Endothelial cell of umbilical vein (primary cell): ENCODE measurements at regions not wholly inside any gene's neighbourhood (a gene's known extent, or its start where the extent isn't known, plus 50 kb on each side); places are given as distances from the start of the nearest gene placed in this dataset.

ENCODE experiments used
- BruUV-seq: library from RNA; stranded (reverse); fragments of 400-500 nt; replicated peaks from 2 replicates; lab custom pipeline; 2021; lab: Mats Ljungman, UMichigan
- CTCF ChIA-PET: fragments of 300-600, 350-600 bp; sonication (Branson Sonifier 250); formaldehyde crosslinking; loops from one replicate; lab custom pipeline; 2021; ENCODE audit warnings: antibody characterized with exemption, inconsistent platforms; lab: Charles Lee
- POLR2A ChIA-PET: fragments of 300-600, 350-600 bp; sonication (Branson Sonifier 250); formaldehyde crosslinking; loops from one replicate; lab custom pipeline; 2021; ENCODE audit warnings: antibody characterized with exemption, inconsistent platforms; lab: Charles Lee
- DNase-seq: peaks from one replicate; pipeline ENCODE4 v3.0.0-alpha.2; 2011; ENCODE audit warnings: low read depth, low spot score
- FAIRE-seq: peaks from 2 replicates; lab custom pipeline; 2011; peaks lifted over from hg19 to GRCh38; lab: Jason Lieb, UNC
- H2AFZ ChIP-seq: 2 replicates; pipeline ENCODE4 v1.6.0; 2012; ENCODE audit warnings: low read depth, low read length, control low read depth, inconsistent platforms
- H3K27ac ChIP-seq: 2 replicates; pipeline ENCODE4 v1.5.1; 2011; ENCODE audit warnings: low read depth, mild to moderate bottlenecking, control low read depth, low read length, moderate library complexity; ENCODE audit not compliant: insufficient read depth
- H3K27me3 ChIP-seq, 2 experiments: 2 replicates each; pipeline versions ENCODE4 v1.6.0 to v1.6.1; 2011; ENCODE audit warnings: low read length in 2 of 2, mixed read lengths in 1 of 2; ENCODE audit not compliant: control insufficient read depth in 2 of 2, insufficient read depth in 2 of 2
- H3K36me3 ChIP-seq, 2 experiments: 2 replicates in 1 of 2; 3 replicates in 1 of 2; pipeline ENCODE4 v1.5.1; 2011; ENCODE audit warnings: low read length in 2 of 2, mild to moderate bottlenecking in 1 of 2, moderate library complexity in 1 of 2; ENCODE audit not compliant: control insufficient read depth in 2 of 2, insufficient read depth in 2 of 2; ENCODE audit errors: extremely low read depth in 1 of 2
- H3K4me1 ChIP-seq: 3 replicates; pipeline ENCODE4 v1.5.1; 2011; ENCODE audit warnings: mild to moderate bottlenecking, low read length; ENCODE audit not compliant: control insufficient read depth, insufficient read depth; ENCODE audit errors: extremely low read depth
- H3K4me2 ChIP-seq: 2 replicates; pipeline ENCODE4 v1.6.1; 2011; ENCODE audit warnings: low read length, control low read depth, mixed read lengths; ENCODE audit not compliant: insufficient read depth
- H3K4me3 ChIP-seq, 3 experiments: fragments of 200-600 bp in 1 of 3; sonication (generic), shearing (Covaris generic) in 1 of 3; replicated peaks in 1 of 3; 2 replicates each; pipeline ENCODE4 v1.5.1; 2011 to 2016; ENCODE audit warnings: control low read depth in 3 of 3, low read length in 3 of 3, mild to moderate bottlenecking in 2 of 3, inconsistent platforms in 1 of 3, low read depth in 1 of 3, moderate library complexity in 1 of 3; ENCODE audit not compliant: insufficient read depth in 1 of 3
- H3K79me2 ChIP-seq: 2 replicates; pipeline ENCODE4 v1.6.0; 2012; ENCODE audit warnings: low read length, inconsistent platforms; ENCODE audit not compliant: control insufficient read depth, insufficient read depth
- H3K9ac ChIP-seq: replicated peaks from 2 replicates; pipeline ENCODE3; 2011; ENCODE audit warnings: low read length, control low read depth; ENCODE audit not compliant: insufficient read depth; ENCODE audit errors: extremely low read depth
- H3K9me1 ChIP-seq: replicated peaks from 3 replicates; pipeline ENCODE4 v1.6.0; 2011; ENCODE audit warnings: mild to moderate bottlenecking, low read length; ENCODE audit not compliant: control insufficient read depth, insufficient read depth; ENCODE audit errors: extremely low read depth
- H3K9me3 ChIP-seq: replicated peaks from 2 replicates; pipeline ENCODE4 v1.5.1; 2012; ENCODE audit warnings: low read length, inconsistent platforms; ENCODE audit not compliant: control insufficient read depth, insufficient read depth
- H4K20me1 ChIP-seq: replicated peaks from 2 replicates; pipeline ENCODE3; 2011; ENCODE audit warnings: mild to moderate bottlenecking, low read length; ENCODE audit not compliant: control insufficient read depth, insufficient read depth; ENCODE audit errors: extremely low read depth
- EZH2 ChIP-seq: IDR thresholded peaks from 2 replicates; pipeline ENCODE4 v1.6.1; 2012; ENCODE audit warnings: borderline replicate concordance, low read depth, mild to moderate bottlenecking, moderate library complexity, low read length, inconsistent platforms; ENCODE audit not compliant: severe bottlenecking
- FOS ChIP-seq: IDR thresholded peaks from 2 replicates; pipeline ENCODE4 v1.6.1; 2011; ENCODE audit warnings: mild to moderate bottlenecking, low read length, moderate library complexity, borderline replicate concordance; ENCODE audit not compliant: insufficient read depth
- GATA2 ChIP-seq: IDR thresholded peaks from 2 replicates; pipeline ENCODE4 v1.7.0; 2011; ENCODE audit warnings: low read depth, mild to moderate bottlenecking, moderate library complexity, mixed read lengths, low read length; ENCODE audit not compliant: insufficient read length, insufficient read depth
- JUN ChIP-seq: IDR thresholded peaks from 2 replicates; pipeline ENCODE4 v1.6.1; 2011; ENCODE audit warnings: borderline replicate concordance, low read depth; ENCODE audit not compliant: insufficient read length, insufficient read depth
- MYC ChIP-seq: IDR thresholded peaks from one replicate; pipeline ENCODE4 v1.6.1; 2011; ENCODE audit warnings: mild to moderate bottlenecking, low read depth, low read length
- POLR2A ChIP-seq: IDR thresholded peaks from 2 replicates; pipeline ENCODE4 v1.6.1; 2012; ENCODE audit warnings: low read depth, mild to moderate bottlenecking, control low read depth, low read length
- POLR2AphosphoS5 ChIP-seq: IDR thresholded peaks from 2 replicates; pipeline ENCODE4 v1.6.1; 2012; ENCODE audit warnings: low read depth, mild to moderate bottlenecking, control low read depth, low read length, moderate library complexity; ENCODE audit not compliant: insufficient read depth
- dilution Hi-C: fragments of 300-500 bp; cut with MboI; formaldehyde crosslinking; loops from one replicate; pipeline ENCODE4 v1.15.0; 2019; ENCODE audit warnings: low sequenced_read_pairs; ENCODE audit not compliant: extremely low pct_ligation_motif_present
- intact Hi-C: fragments of 100-400 bp; cut with micrococcal nuclease; formaldehyde crosslinking; loops from one replicate; pipeline ENCODE4 v1.10.0; 2022
- TF ChIP-seq, protein P1 (sequence below), 2 donors: IDR thresholded peaks; 1 replicate in 1 of 2; 2 replicates in 1 of 2; pipeline ENCODE4 v1.5.1; 2011; ENCODE audit warnings: low read length in 2 of 2, mild to moderate bottlenecking in 2 of 2, moderate library complexity in 2 of 2, control low read depth in 1 of 2, inconsistent platforms in 1 of 2, low read depth in 1 of 2; ENCODE audit not compliant: insufficient read depth in 1 of 2; ENCODE audit errors: extremely low read depth in 1 of 2
- TF ChIP-seq, protein P2 (sequence below): IDR thresholded peaks from 2 replicates; pipeline ENCODE4 v1.6.1; 2011; ENCODE audit not compliant: insufficient read depth, insufficient read length

DNA sequence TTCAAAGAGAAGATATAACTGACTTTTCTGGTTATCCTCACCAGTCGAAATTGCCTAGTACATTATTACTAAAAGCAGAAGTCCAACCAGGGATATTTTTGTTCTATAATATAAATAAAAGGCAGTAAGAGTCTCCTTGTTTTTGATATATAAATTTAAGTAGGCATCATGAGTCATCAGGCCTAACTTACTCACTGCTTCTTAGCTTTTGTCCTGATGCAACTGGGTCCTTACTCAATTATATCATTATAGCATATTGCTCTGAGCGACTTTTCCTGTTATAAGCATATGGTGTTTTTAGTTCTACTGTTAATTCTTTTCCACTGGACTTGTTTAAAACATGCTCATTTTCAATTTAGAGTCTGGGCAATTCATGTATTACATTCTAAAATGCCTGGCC, 910.1 kb downstream of the MCTP2 start:
- no peak for DNase-seq
- no peaks in the 10 kb centered on the region for H3K36me3 ChIP-seq
- H3K4me2 ChIP-seq: no peak overlapping the region
- H4K20me1 ChIP-seq: no peaks in the 10 kb centered on the region
- H3K4me3 ChIP-seq: no peak overlapping the region
- intact Hi-C loops (no loop called here), dilution Hi-C loops (no loop called here)
- H3K27ac ChIP-seq: no peak overlapping the region
- H3K9ac ChIP-seq: no peak overlapping the region
- no peak for FAIRE-seq
- H3K9me3 ChIP-seq: no peaks in the 10 kb centered on the region
- TF ChIP-seq FOS (peak; percentile 41), POLR2A (no peak), POLR2AphosphoS5 (no peak)
- TF ChIP-seq, protein P1, sequence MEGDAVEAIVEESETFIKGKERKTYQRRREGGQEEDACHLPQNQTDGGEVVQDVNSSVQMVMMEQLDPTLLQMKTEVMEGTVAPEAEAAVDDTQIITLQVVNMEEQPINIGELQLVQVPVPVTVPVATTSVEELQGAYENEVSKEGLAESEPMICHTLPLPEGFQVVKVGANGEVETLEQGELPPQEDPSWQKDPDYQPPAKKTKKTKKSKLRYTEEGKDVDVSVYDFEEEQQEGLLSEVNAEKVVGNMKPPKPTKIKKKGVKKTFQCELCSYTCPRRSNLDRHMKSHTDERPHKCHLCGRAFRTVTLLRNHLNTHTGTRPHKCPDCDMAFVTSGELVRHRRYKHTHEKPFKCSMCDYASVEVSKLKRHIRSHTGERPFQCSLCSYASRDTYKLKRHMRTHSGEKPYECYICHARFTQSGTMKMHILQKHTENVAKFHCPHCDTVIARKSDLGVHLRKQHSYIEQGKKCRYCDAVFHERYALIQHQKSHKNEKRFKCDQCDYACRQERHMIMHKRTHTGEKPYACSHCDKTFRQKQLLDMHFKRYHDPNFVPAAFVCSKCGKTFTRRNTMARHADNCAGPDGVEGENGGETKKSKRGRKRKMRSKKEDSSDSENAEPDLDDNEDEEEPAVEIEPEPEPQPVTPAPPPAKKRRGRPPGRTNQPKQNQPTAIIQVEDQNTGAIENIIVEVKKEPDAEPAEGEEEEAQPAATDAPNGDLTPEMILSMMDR (IDR thresholded peaks at IDR 0.05; ENCODE audit: extremely low read depth in 1 of 2, insufficient read depth in 1 of 2, low read depth in 1 of 2, low read length in 2 of 2): no peak
- TF ChIP-seq, protein P2, sequence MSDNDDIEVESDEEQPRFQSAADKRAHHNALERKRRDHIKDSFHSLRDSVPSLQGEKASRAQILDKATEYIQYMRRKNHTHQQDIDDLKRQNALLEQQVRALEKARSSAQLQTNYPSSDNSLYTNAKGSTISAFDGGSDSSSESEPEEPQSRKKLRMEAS: no peak
- H2AFZ ChIP-seq: no peak overlapping the region
- POLR2A ChIA-PET: no interaction called here
- H3K79me2 ChIP-seq: no peaks in the 10 kb centered on the region
- no TSS peak for BruUV-seq
- CTCF ChIA-PET: interaction anchor here (1.2 kb wide), 1 partner anchor 11 kb away, joined by 3 read pairs; no protein-coding TSS in a partner anchor
- H3K4me1 ChIP-seq: no peaks in the 10 kb centered on the region
- no peaks in the 10 kb centered on the region for H3K9me1 ChIP-seq
- no peaks in the 10 kb centered on the region for H3K27me3 ChIP-seq

DNA sequence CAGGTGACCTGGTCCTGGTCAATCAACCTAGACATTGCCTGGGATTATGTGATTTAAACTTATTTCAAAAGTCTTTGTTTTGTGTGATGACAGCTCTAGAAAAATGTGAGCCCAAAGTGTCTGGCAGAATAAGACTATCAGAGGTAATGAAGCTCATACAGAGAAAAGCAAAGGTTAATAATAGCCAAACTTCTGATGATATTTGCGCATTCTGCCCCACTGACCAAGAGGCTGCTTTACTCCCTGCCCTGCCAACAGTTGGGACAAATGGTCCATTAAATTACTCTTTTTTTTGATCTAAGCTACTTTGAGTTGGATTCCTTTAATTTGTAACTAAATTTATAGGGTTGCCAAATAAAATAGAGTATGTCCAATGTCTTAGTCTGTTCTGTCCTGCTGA, 911.2 kb downstream of the MCTP2 start:
- dilution Hi-C loops: no loop called here

More for the DNA sequence above, 911.2 kb downstream of the MCTP2 start:
- FAIRE-seq (no peak), DNase-seq (no peak)
- POLR2A ChIA-PET: no interaction called here
- Histone ChIP-seq H3K79me2 (no peaks in the 10 kb centered on the region), H2AFZ (no peak overlapping the region), H3K4me2 (no peak overlapping the region), H3K4me1 (no peaks in the 10 kb centered on the region), H3K27ac (no peak overlapping the region), H3K9me1 (no peaks in the 10 kb centered on the region), H3K9me3 (no peaks in the 10 kb centered on the region), H3K9ac (no peak overlapping the region), H4K20me1 (no peaks in the 10 kb centered on the region), H3K36me3 (no peaks in the 10 kb centered on the region), H3K27me3 (no peaks in the 10 kb centered on the region), H3K4me3 (no peak overlapping the region)
- BruUV-seq: no TSS peak
- CTCF ChIA-PET: no interaction called here
- TF ChIP-seq, protein P2: no peak
- no peak for TF ChIP-seq POLR2A
- TF ChIP-seq GATA2: no peak
- TF ChIP-seq POLR2AphosphoS5: no peak
- no peak for TF ChIP-seq JUN
- TF ChIP-seq, protein P1 (IDR thresholded peaks at IDR 0.05; ENCODE audit: extremely low read depth in 1 of 2, insufficient read depth in 1 of 2, low read depth in 1 of 2, low read length in 2 of 2): no peak
- no peak for TF ChIP-seq EZH2
- TF ChIP-seq MYC: no peak
- TF ChIP-seq FOS: no peak
- intact Hi-C loops: no loop called here
